SK-N-SH treated with all-trans-retinoic acid at 6 μM for 48 hours (cell line): ENCODE measurements at regions not wholly inside any gene's neighbourhood (a gene's known extent, or its start where the extent isn't known, plus 50 kb on each side); places are given as distances from the start of the nearest gene placed in this dataset.

ENCODE experiments used
- CSDC2 ChIP-seq: fragments of 250-450 bp; sonication (Bioruptor Pico); IDR thresholded peaks from 2 replicates; pipeline ENCODE4 v1.5.0; 2020; ENCODE audit warnings: mild to moderate bottlenecking, moderate library complexity
- CSRNP3 ChIP-seq: fragments of 250-450 bp; sonication (Bioruptor Pico); IDR thresholded peaks from 2 replicates; pipeline ENCODE4 v1.5.1; 2021; ENCODE audit warnings: mild to moderate bottlenecking, moderate library complexity
- ESRRG ChIP-seq: fragments of 250-450 bp; sonication (Bioruptor Pico); IDR thresholded peaks from 2 replicates; pipeline ENCODE4 v1.6.1; 2021; ENCODE audit warnings: mild to moderate bottlenecking
- ISL1 ChIP-seq: fragments of 250-450 bp; sonication (Bioruptor Pico); IDR thresholded peaks from 2 replicates; pipeline ENCODE4 v2.1.2; 2022; ENCODE audit warnings: mild to moderate bottlenecking, moderate library complexity
- OSR1 ChIP-seq: fragments of 250-450 bp; sonication (Bioruptor Pico); IDR thresholded peaks from 2 replicates; pipeline ENCODE4 v1.8.0; 2022; ENCODE audit warnings: moderate library complexity, mild to moderate bottlenecking, inconsistent platforms
- PATZ1 ChIP-seq: fragments of 250-450 bp; sonication (Bioruptor Pico); IDR thresholded peaks from 2 replicates; pipeline ENCODE4 v1.8.0; 2020; ENCODE audit warnings: mild to moderate bottlenecking, moderate library complexity, borderline replicate concordance
- POU6F1 ChIP-seq: fragments of 250-450 bp; sonication (Bioruptor Pico); IDR thresholded peaks from 2 replicates; pipeline ENCODE4 v1.8.0; 2021; ENCODE audit warnings: low read depth, mild to moderate bottlenecking, moderate library complexity, borderline replicate concordance
- RARB ChIP-seq: fragments of 250-450 bp; sonication (Bioruptor Pico); IDR thresholded peaks from 2 replicates; pipeline ENCODE4 v1.8.0; 2021; ENCODE audit warnings: mild to moderate bottlenecking, moderate library complexity
- TSHZ2 ChIP-seq: fragments of 250-450 bp; sonication (Bioruptor Pico); IDR thresholded peaks from 2 replicates; pipeline ENCODE4 v1.5.0; 2020; ENCODE audit warnings: mild to moderate bottlenecking, moderate library complexity
- ZC3H10 ChIP-seq: fragments of 250-450 bp; sonication (Bioruptor Pico); IDR thresholded peaks from 2 replicates; pipeline ENCODE4 v1.5.1; 2021; ENCODE audit warnings: mild to moderate bottlenecking, moderate library complexity
- ZFP30 ChIP-seq: fragments of 450-650 bp; formaldehyde crosslinking; IDR thresholded peaks from 2 replicates; pipeline ENCODE4 v1.5.0; 2022; ENCODE audit warnings: mild to moderate bottlenecking, moderate library complexity
- ZNF565 ChIP-seq: fragments of 450-650 bp; formaldehyde crosslinking; conservative IDR thresholded peaks from 2 replicates; pipeline ENCODE4 v1.5.0; 2020; ENCODE audit warnings: low read depth, mild to moderate bottlenecking, moderate library complexity
- ZNF70 ChIP-seq: fragments of 450-650 bp; formaldehyde crosslinking; IDR thresholded peaks from 2 replicates; pipeline ENCODE4 v1.5.0; 2020; ENCODE audit warnings: mild to moderate bottlenecking, moderate library complexity

GRCh38 chr15:61421470-61421869 is 192.4 kb upstream of the RORA start:
- TF ChIP-seq TSHZ2 (no peak), PATZ1 (CRISPR knock-in tag) (no peak), ZFP30 (CRISPR knock-in tag) (no peak), OSR1 (CRISPR knock-in tag) (no peak), ISL1 (CRISPR knock-in tag) (no peak), ESRRG (CRISPR knock-in tag) (no peak), ZNF70 (CRISPR knock-in tag) (no peak), ZNF565 (CRISPR knock-in tag) (no peak), RARB (CRISPR knock-in tag) (no peak), ZC3H10 (CRISPR knock-in tag) (no peak), CSRNP3 (CRISPR knock-in tag) (no peak), CSDC2 (CRISPR knock-in tag) (no peak), POU6F1 (CRISPR knock-in tag) (no peak)
